Keratinocyte (primary cell): ENCODE measurements at regions not wholly inside any gene's neighbourhood (a gene's known extent, or its start where the extent isn't known, plus 50 kb on each side); places are given as distances from the start of the nearest gene placed in this dataset.
"Not testable (repeated sequence)": the region's sequence is repeated elsewhere in the genome, so short reads cannot be mapped to it uniquely, and the experiment has no call there.

Experiments
- DNase-seq: peaks from one replicate; pipeline ENCODE4 v3.0.0-alpha.2; 2011; ENCODE audit warnings: low read depth, missing footprints, low spot score
- FAIRE-seq: peaks from 2 replicates; lab custom pipeline; 2011; peaks lifted over from hg19 to GRCh38; lab: Jason Lieb, UNC
- H2AFZ ChIP-seq: 2 replicates; pipeline ENCODE4 v1.6.0; 2012; ENCODE audit warnings: low read length, control low read depth, inconsistent platforms; ENCODE audit not compliant: control insufficient read depth
- H3K27ac ChIP-seq: 2 replicates; pipeline ENCODE4 v1.5.1; 2011; ENCODE audit warnings: low read length; ENCODE audit not compliant: control insufficient read depth, insufficient read depth
- H3K27me3 ChIP-seq: 3 replicates; pipeline ENCODE4 v1.6.0; 2011; ENCODE audit warnings: low read length; ENCODE audit not compliant: control insufficient read depth, insufficient read depth; ENCODE audit errors: extremely low read depth
- H3K36me3 ChIP-seq, 2 experiments: 2 replicates in 1 of 2; 3 replicates in 1 of 2; pipeline ENCODE4 v1.5.1; 2011; ENCODE audit warnings: low read length in 2 of 2, mild to moderate bottlenecking in 1 of 2; ENCODE audit not compliant: control insufficient read depth in 2 of 2, insufficient read depth in 2 of 2; ENCODE audit errors: extremely low read depth in 1 of 2
- H3K4me1 ChIP-seq: 3 replicates; pipeline ENCODE4 v1.5.1; 2011; ENCODE audit warnings: low read length; ENCODE audit not compliant: control insufficient read depth, insufficient read depth; ENCODE audit errors: extremely low read depth
- H3K4me2 ChIP-seq: 3 replicates; pipeline ENCODE4 v1.6.0; 2011; ENCODE audit warnings: low read depth, low read length; ENCODE audit not compliant: control insufficient read depth, insufficient read depth; ENCODE audit errors: extremely low read depth
- H3K4me3 ChIP-seq, 3 experiments: fragments of 200-600 bp in 1 of 3; sonication (generic) in 1 of 3; 2 replicates in 2 of 3; 3 replicates in 1 of 3; pipeline ENCODE4 v1.5.1; 2011 to 2016; ENCODE audit warnings: low read length in 3 of 3, mild to moderate bottlenecking in 3 of 3, control low read depth in 2 of 3, inconsistent platforms in 1 of 3, low read depth in 1 of 3, mixed read lengths in 1 of 3, mixed run types in 1 of 3, moderate library complexity in 1 of 3; ENCODE audit not compliant: control insufficient read depth in 2 of 3, insufficient read depth in 2 of 3; ENCODE audit errors: extremely low read depth in 1 of 3
- H3K79me2 ChIP-seq: 2 replicates; pipeline ENCODE4 v1.6.0; 2012; ENCODE audit warnings: low read length; ENCODE audit not compliant: control insufficient read depth, insufficient read depth
- H3K9ac ChIP-seq: 3 replicates; pipeline ENCODE4 v1.6.0; 2011; ENCODE audit warnings: low read length; ENCODE audit not compliant: control insufficient read depth, insufficient read depth; ENCODE audit errors: extremely low read depth
- H3K9me1 ChIP-seq: 3 replicates; pipeline ENCODE4 v1.6.0; 2011; ENCODE audit warnings: low read length; ENCODE audit not compliant: control insufficient read depth, insufficient read depth; ENCODE audit errors: extremely low read depth
- H3K9me3 ChIP-seq: 2 replicates; pipeline ENCODE4 v1.5.1; 2012; ENCODE audit warnings: low read depth, low read length; ENCODE audit not compliant: control insufficient read depth
- H4K20me1 ChIP-seq: 3 replicates; pipeline ENCODE4 v1.6.0; 2011; ENCODE audit warnings: low read length; ENCODE audit not compliant: control insufficient read depth, insufficient read depth; ENCODE audit errors: extremely low read depth
- EZH2 ChIP-seq: IDR thresholded peaks from one replicate; pipeline ENCODE4 v1.6.1; 2012; ENCODE audit warnings: inconsistent platforms, mild to moderate bottlenecking, low read length, moderate library complexity
- dilution Hi-C: fragments of 300-500 bp; cut with MboI; formaldehyde crosslinking; loops from one replicate; pipeline ENCODE4 v1.7.0; 2020; ENCODE audit warnings: low sequenced_read_pairs; ENCODE audit not compliant: extremely low pct_ligation_motif_present
- TF ChIP-seq, protein P1 (sequence below), 3 experiments: IDR thresholded peaks in 1 of 3; conservative IDR thresholded peaks in 1 of 3; optimal IDR thresholded peaks in 1 of 3; 2 replicates in 2 of 3; 3 replicates in 1 of 3; pipeline versions ENCODE3 to v1.5.1; 2011; ENCODE audit warnings: low read length in 3 of 3, mild to moderate bottlenecking in 3 of 3, moderate library complexity in 2 of 3, control low read depth in 1 of 3, inconsistent platforms in 1 of 3; ENCODE audit not compliant: insufficient read depth in 2 of 3; ENCODE audit errors: extremely low read depth in 1 of 3

DNA sequence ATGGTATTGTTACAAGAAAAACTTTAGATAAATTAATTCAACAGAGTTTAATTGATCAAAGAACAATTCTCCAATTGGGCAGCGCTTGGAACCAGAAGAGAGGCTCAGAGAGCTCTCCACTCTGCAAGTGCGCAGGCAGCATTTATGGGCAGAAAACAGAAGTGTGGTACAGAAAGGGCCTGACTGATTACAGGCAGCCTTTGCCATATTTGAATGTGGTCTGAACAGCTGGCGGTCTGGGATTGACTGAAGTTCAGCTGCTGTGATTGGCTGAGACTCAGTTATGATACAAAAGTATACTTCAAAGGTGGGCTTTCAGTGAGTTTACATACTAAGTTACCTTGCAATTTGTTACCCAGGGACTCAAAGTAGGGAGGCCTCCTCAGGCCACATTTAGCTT, 301.3 kb upstream of the ID2 start:
- Histone ChIP-seq H3K27ac (no peak overlapping the region), H3K9ac (no peak overlapping the region), H3K9me3 (no peaks in the 10 kb centered on the region), H4K20me1 (no peaks in the 10 kb centered on the region), H3K9me1 (no peaks in the 10 kb centered on the region), H3K4me1 (no peaks in the 10 kb centered on the region), H3K79me2 (no peaks in the 10 kb centered on the region), H2AFZ (no peak overlapping the region), H3K4me3 (no peak overlapping the region), H3K4me2 (no peak overlapping the region), H3K36me3 (no peaks in the 10 kb centered on the region), H3K27me3 (no peaks in the 10 kb centered on the region)
- FAIRE-seq (no peak), DNase-seq (no peak)
- dilution Hi-C loops: no loop called here
- TF ChIP-seq, protein P1, sequence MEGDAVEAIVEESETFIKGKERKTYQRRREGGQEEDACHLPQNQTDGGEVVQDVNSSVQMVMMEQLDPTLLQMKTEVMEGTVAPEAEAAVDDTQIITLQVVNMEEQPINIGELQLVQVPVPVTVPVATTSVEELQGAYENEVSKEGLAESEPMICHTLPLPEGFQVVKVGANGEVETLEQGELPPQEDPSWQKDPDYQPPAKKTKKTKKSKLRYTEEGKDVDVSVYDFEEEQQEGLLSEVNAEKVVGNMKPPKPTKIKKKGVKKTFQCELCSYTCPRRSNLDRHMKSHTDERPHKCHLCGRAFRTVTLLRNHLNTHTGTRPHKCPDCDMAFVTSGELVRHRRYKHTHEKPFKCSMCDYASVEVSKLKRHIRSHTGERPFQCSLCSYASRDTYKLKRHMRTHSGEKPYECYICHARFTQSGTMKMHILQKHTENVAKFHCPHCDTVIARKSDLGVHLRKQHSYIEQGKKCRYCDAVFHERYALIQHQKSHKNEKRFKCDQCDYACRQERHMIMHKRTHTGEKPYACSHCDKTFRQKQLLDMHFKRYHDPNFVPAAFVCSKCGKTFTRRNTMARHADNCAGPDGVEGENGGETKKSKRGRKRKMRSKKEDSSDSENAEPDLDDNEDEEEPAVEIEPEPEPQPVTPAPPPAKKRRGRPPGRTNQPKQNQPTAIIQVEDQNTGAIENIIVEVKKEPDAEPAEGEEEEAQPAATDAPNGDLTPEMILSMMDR (optimal IDR thresholded peaks at IDR 0.05 in 1 of 3, IDR thresholded peaks at IDR 0.05 in 1 of 3, conservative IDR thresholded peaks at IDR 0.05 in 1 of 3; ENCODE audit: extremely low read depth in 1 of 3, insufficient read depth in 2 of 3, low read length in 3 of 3): no peak
- no peak for TF ChIP-seq EZH2

DNA sequence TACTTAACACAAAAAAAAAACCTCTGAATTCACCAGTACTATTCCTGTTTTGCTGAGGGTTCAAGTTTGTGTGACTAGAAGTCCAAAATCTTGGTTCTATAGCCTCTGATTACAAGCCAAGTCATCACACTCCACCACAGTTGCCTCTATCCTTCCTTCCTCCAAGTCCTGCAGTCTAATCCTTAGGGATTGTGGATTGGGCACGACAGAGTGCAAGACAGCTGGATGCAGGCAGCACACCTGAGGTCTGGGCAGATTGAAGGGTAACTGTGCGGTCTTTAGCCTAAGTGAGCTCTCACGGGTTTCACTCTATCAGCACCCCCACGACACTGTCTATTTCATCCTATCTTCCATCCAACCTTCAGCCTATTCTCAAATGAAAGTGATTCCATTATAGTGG, 299.4 kb upstream of the ID2 start:
- dilution Hi-C loops: no loop called here
- H2AFZ ChIP-seq: no peak overlapping the region
- H3K79me2 ChIP-seq: no peaks in the 10 kb centered on the region
- DNase-seq (no peak), FAIRE-seq (no peak)
- no peak overlapping the region for H3K4me3 ChIP-seq
- H3K27me3 ChIP-seq: no peaks in the 10 kb centered on the region
- no peak overlapping the region for H3K4me2 ChIP-seq
- H3K36me3 ChIP-seq: no peaks in the 10 kb centered on the region
- no peaks in the 10 kb centered on the region for H3K9me1 ChIP-seq
- H4K20me1 ChIP-seq: no peaks in the 10 kb centered on the region
- no peak for TF ChIP-seq EZH2
- TF ChIP-seq, protein P1 (optimal IDR thresholded peaks at IDR 0.05 in 1 of 3, IDR thresholded peaks at IDR 0.05 in 1 of 3, conservative IDR thresholded peaks at IDR 0.05 in 1 of 3; ENCODE audit: extremely low read depth in 1 of 3, insufficient read depth in 2 of 3, low read length in 3 of 3): no peak
- no peak overlapping the region for H3K9ac ChIP-seq
- H3K27ac ChIP-seq: no peak overlapping the region
- H3K9me3 ChIP-seq: no peaks in the 10 kb centered on the region
- no peaks in the 10 kb centered on the region for H3K4me1 ChIP-seq

DNA sequence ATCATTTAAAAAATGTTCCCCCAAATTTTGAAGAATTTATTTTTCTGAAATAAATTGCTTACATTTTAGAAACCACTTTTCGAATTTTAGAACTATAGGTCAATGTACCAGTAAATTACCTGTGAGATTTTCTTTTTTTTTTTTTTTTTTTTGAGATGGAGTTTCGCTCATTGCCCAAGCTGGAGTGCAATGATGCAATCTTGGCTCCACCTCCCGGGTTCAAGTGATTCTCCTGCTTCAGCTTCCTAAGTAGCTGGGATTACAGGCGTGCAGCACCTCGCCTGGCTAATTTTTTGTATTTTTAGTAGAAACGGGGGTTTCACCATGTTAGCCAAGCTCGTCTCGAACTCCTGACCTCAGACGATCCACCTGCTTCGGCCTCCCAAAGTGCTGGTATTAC, 295.1 kb upstream of the ID2 start:
- H3K36me3 ChIP-seq, H4K20me1 ChIP-seq, dilution Hi-C loops, H3K9ac ChIP-seq, H3K27ac ChIP-seq, H3K4me1 ChIP-seq, H3K9me1 ChIP-seq, H3K4me2 ChIP-seq, DNase-seq, H3K79me2 ChIP-seq, H3K27me3 ChIP-seq, H2AFZ ChIP-seq, H3K4me3 ChIP-seq, H3K9me3 ChIP-seq, FAIRE-seq: not testable (repeated sequence)
